Small intestine (tissue), 7 donors: ENCODE measurements at regions not wholly inside any gene's neighbourhood (a gene's known extent, or its start where the extent isn't known, plus 50 kb on each side); places are given as distances from the start of the nearest gene placed in this dataset.

ENCODE experiments used
- DNase-seq, 2 donors: peaks; one replicate each; pipeline versions ENCODE4 v3.0.0 to v3.0.0-alpha.2; 2013
- FAIRE-seq: peaks from 2 replicates; lab custom pipeline; 2012; peaks lifted over from hg19 to GRCh38; lab: Jason Lieb, UNC
- H3K27ac ChIP-seq, 3 donors: one replicate each; pipeline ENCODE4 v1.5.1; 2013; ENCODE audit warnings: low read length in 2 of 3, mild to moderate bottlenecking in 2 of 3, control low read depth in 1 of 3, inconsistent platforms in 1 of 3, low read depth in 1 of 3, moderate library complexity in 1 of 3
- H3K27me3 ChIP-seq, 3 donors: one replicate each; pipeline ENCODE4 v1.6.1; 2013; ENCODE audit warnings: low read length in 3 of 3, inconsistent platforms in 1 of 3; ENCODE audit not compliant: control insufficient read depth in 3 of 3, insufficient read depth in 3 of 3
- H3K36me3 ChIP-seq, 3 donors: one replicate each; pipeline ENCODE4 v1.6.1; 2013; ENCODE audit warnings: low read length in 3 of 3, inconsistent platforms in 1 of 3, low read depth in 1 of 3, mild to moderate bottlenecking in 1 of 3, moderate library complexity in 1 of 3; ENCODE audit not compliant: control insufficient read depth in 3 of 3, insufficient read depth in 2 of 3
- H3K4me1 ChIP-seq, 3 donors: one replicate each; pipeline ENCODE4 v1.6.1; 2013; ENCODE audit warnings: low read length in 2 of 3, inconsistent platforms in 1 of 3, low read depth in 1 of 3, mild to moderate bottlenecking in 1 of 3, moderate library complexity in 1 of 3; ENCODE audit not compliant: control insufficient read depth in 3 of 3, insufficient read depth in 2 of 3
- H3K4me3 ChIP-seq, 3 donors: one replicate each; pipeline ENCODE4 v1.5.1; 2013; ENCODE audit warnings: low read length in 3 of 3, control low read depth in 1 of 3, inconsistent platforms in 1 of 3, low read depth in 1 of 3, mild to moderate bottlenecking in 1 of 3, moderate library complexity in 1 of 3
- H3K9me3 ChIP-seq, 2 donors: one replicate each; pipeline ENCODE4 v1.6.1; 2013; ENCODE audit warnings: low read depth in 1 of 2, low read length in 1 of 2; ENCODE audit not compliant: control insufficient read depth in 2 of 2, insufficient read depth in 1 of 2
- WGBS, 3 donors: extraction: QIAGEN DNeasy Blood & Tissue Kit; methylation state at CpG; one replicate each; pipeline ENCODE4 v1.1.7; 2013; 5-methylcytosine and 5-hydroxymethylcytosine counted together
- donor health status: healthy with polysubstance abuse.
- donor health status: control.
- donor health status: control.
- donor health status: Bipolar disorder and iron deficiency.
- donor health status: healthy.

- Histone ChIP-seq H3K4me1 (peaks cover 5 to 42% (median 7%) of the 10 kb centered on the region in 3 donors), H3K27me3 (peaks cover 0 to 2% (median 0%) of the 10 kb centered on the region in 3 donors), H3K9me3 (no peaks in the 10 kb centered on the region), H3K27ac (no peak overlapping the region), H3K4me3 (no peak overlapping the region), H3K36me3 (peaks cover 0 to 4% (median 0%) of the 10 kb centered on the region in 3 donors)
- DNase-seq, result no peak
- 78 to 91% (median 78%) methylated on average over 3 of the region's 3 CpGs for WGBS, 3 donors
- no peak for FAIRE-seq
Measured at GRCh38 chr3:124597273-124597672, 133.0 kb upstream of the UMPS start.

DNA sequence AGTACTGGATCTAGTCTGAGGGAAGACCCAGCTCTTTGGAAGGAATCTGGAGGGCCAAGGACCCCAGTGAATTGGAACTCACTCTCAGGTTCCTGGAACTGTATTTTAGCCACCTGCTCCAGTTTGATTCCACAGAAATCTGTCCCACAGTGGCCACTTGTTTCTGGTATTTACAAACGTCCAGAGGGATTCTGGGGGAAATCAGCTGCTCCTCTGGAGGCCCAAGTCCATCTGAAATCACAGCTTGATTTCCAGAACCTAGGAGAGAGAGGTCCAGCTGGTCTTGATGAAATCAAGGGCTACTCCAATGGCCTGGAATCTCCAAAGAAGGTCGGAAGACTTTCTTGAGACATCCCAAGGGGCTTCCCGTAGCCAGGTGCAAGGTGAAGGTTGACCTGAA, 132.3 kb upstream of the UMPS start:
- FAIRE-seq (no peak), DNase-seq (no peak)
- Histone ChIP-seq H3K36me3 (peaks cover 0 to 4% (median 0%) of the 10 kb centered on the region in 3 donors), H3K27ac (no peak overlapping the region), H3K4me1 (peaks cover 5 to 40% (median 7%) of the 10 kb centered on the region in 3 donors), H3K9me3 (no peaks in the 10 kb centered on the region), H3K27me3 (peaks cover 0 to 2% (median 0%) of the 10 kb centered on the region in 3 donors), H3K4me3 (no peak overlapping the region)
- 46 to 69% (median 49%) methylated on average over 3 of the region's 3 CpGs for WGBS, 3 donors

GRCh38 chr3:124599147-124599765, 131.0 kb upstream of the UMPS start:
- no peak overlapping the region for H3K4me3 ChIP-seq
- no peak for DNase-seq
- H3K4me1 ChIP-seq, result peaks cover 0 to 27% (median 3%) of the 10 kb centered on the region in 3 donors
- H3K27ac ChIP-seq, result peak overlapping the region in 1 of 3 donors; percentile 34
- H3K36me3 ChIP-seq, result peaks cover 0 to 4% (median 0%) of the 10 kb centered on the region in 3 donors
- 63 to 79% (median 67%) methylated on average over 9 of the region's 9 CpGs for WGBS, 3 donors
- H3K27me3 ChIP-seq, result no peaks in the 10 kb centered on the region
- no peak for FAIRE-seq
- no peaks in the 10 kb centered on the region for H3K9me3 ChIP-seq

DNA sequence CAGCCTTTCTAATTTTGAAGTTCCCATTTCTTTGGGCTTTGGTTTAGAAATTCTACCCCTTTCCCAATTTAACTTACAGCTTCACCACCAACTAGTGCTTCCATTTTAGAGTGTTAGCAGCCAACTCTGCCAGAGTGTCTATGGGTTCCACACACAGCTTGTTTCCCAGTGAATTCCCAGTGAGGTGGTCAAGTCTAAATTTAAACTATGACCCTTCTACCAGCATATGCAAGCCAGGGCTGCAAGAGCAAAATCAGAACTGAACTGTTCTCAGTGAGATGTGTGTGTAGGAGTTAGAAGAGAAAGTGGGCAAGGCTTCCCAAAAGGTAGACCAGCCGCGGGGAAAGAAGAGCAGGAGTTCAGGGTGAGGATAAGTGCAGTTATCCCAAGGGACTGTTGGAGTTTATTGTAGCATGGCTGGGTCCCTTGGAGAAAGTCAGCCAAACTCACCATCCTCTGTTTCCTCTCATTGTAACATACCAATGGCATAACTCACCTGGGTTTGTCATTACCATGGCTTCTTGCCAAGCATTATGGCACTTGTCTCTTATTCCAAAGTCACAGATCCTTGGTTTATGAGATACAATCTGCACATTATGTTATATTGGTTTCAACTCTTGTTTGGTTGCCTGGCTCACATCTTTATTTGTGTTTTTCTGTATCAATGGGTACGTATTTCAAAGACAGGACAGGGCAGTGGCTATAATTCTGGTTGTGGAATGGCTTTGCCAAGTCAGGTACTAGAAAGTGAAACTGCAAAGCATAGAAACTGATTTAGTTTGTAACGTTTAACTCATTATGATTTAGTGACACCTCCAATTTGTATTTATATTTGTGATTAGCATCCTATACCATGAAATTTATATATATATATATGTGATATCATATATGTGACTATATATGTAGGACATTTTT, 130.2 kb upstream of the UMPS start:
- Histone ChIP-seq H3K4me1 (peaks cover 0 to 23% (median 3%) of the 10 kb centered on the region in 3 donors), H3K27me3 (no peaks in the 10 kb centered on the region), H3K36me3 (peaks cover 0 to 4% (median 0%) of the 10 kb centered on the region in 3 donors), H3K4me3 (no peak overlapping the region), H3K9me3 (no peaks in the 10 kb centered on the region), H3K27ac (peak overlapping the region in 1 of 3 donors; percentile 32)
- DNase-seq (peak; percentile 54 to 96), FAIRE-seq (no peak)
- WGBS, 3 donors, result 31 to 41% (median 33%) methylated on average over 4 of the region's 4 CpGs

DNA sequence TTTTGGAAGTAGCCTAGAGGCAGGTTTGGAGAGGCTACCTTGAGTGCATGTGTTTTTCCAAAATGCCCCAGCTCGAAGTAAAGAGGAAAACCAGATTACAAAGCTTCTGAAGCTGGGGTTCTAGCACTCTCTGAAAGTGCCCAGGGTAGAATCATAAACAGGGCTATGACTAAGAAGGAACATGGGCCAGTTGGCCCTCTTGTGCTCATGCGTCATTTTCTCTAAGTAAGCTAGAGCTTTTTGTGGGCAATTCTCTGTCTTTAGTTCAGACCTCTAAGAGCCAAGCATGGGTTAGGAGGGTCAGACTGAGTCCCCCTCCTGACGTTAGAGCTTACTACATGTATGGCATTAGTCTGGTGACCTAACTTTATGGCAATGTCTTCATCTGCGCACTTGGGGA, 129.5 kb upstream of the UMPS start:
- no peak for FAIRE-seq

GRCh38 chr3:124601190-124601589, 129.1 kb upstream of the UMPS start:
- no peaks in the 10 kb centered on the region for H3K9me3 ChIP-seq
- H3K4me1 ChIP-seq, result peaks cover 0 to 18% (median 3%) of the 10 kb centered on the region in 3 donors
- H3K4me3 ChIP-seq, result no peak overlapping the region
- H3K36me3 ChIP-seq, result peaks cover 0 to 4% (median 0%) of the 10 kb centered on the region in 3 donors
- 29 to 45% (median 41%) methylated on average over 2 of the region's 2 CpGs for WGBS, 3 donors
- FAIRE-seq (no peak), DNase-seq (peak in 1 of 2 donors; percentile 35)
- H3K27ac ChIP-seq, result peak overlapping the region in 2 of 3 donors; percentile 7 to 38
- no peaks in the 10 kb centered on the region for H3K27me3 ChIP-seq

More for the DNA sequence above, 129.5 kb upstream of the UMPS start:
- H3K27ac ChIP-seq, result peak overlapping the region in 2 of 3 donors; percentile 7 to 38
- peaks cover 0 to 18% (median 3%) of the 10 kb centered on the region in 3 donors for H3K4me1 ChIP-seq
- H3K4me3 ChIP-seq, result no peak overlapping the region
- no peaks in the 10 kb centered on the region for H3K27me3 ChIP-seq
- H3K9me3 ChIP-seq, result no peaks in the 10 kb centered on the region
- DNase-seq, result peak in 1 of 2 donors; percentile 47
- WGBS, 3 donors, result 56 to 84% (median 63%) methylated on average over 4 of the region's 4 CpGs
- peaks cover 0 to 4% (median 0%) of the 10 kb centered on the region in 3 donors for H3K36me3 ChIP-seq

DNA sequence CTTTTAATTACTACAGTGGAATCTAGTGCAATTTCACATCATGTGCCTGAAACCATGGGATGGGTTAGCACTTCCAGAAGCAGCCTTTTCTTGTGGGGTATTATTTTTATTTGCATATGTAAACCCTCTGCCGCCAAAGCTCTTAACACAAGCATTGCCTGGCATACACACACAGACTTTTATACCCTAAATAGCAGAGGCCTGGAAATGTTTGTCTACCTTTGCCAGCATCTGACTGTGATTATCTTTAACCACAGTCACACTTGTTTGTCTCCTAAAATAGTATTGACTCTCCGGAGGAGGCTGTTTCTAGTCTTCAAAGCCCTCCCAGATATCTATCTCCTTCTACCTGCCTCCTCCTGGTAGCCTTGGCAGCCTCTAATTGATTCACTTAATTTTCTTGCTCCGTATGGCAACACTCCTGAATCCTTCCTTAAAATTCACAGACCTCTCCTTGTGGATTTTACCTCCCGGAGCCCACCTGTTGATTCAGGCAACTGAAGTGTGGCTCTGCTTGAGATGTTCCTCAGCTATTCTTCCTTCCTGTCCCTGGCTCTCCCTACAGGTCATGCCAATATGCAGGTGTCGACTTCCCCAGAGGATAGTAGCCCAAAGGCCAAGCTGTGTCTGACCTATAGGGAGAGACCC, 127.1 kb upstream of the UMPS start:
- H3K4me3 ChIP-seq, result no peak overlapping the region
- no peaks in the 10 kb centered on the region for H3K27me3 ChIP-seq
- no peak overlapping the region for H3K27ac ChIP-seq
- no peaks in the 10 kb centered on the region for H3K9me3 ChIP-seq
- no peak for DNase-seq
- peaks cover 0 to 14% (median 3%) of the 10 kb centered on the region in 3 donors for H3K4me1 ChIP-seq
- no peak for FAIRE-seq
- 66 to 88% (median 68%) methylated on average over 5 of the region's 5 CpGs for WGBS, 3 donors
- H3K36me3 ChIP-seq, result peaks cover 0 to 7% (median 0%) of the 10 kb centered on the region in 3 donors
